H1 (cell line): ENCODE measurements at regions not wholly inside any gene's neighbourhood (a gene's known extent, or its start where the extent isn't known, plus 50 kb on each side); places are given as distances from the start of the nearest gene placed in this dataset.

ENCODE experiments used
- CTCF ChIA-PET: fragments of 300-600 bp; sonication (Branson Sonifier 250); formaldehyde crosslinking; loops from one replicate; lab custom pipeline; 2021; ENCODE audit not compliant: partially characterized antibody; lab: Charles Lee
- POLR2A ChIA-PET: fragments of 300-600 bp; sonication (Branson Sonifier 250); formaldehyde crosslinking; loops from one replicate; lab custom pipeline; 2021; ENCODE audit warnings: inconsistent platforms; ENCODE audit not compliant: partially characterized antibody; lab: Charles Lee
- DNase-seq, 2 experiments: peaks; one replicate each; pipeline versions ENCODE4 v3.0.0 to v3.0.0-alpha.2; 2010 to 2022; ENCODE audit warnings: low spot score in 2 of 2, low read depth in 1 of 2, mixed read lengths in 1 of 2
- FAIRE-seq: peaks from 2 replicates; lab custom pipeline; 2011; peaks lifted over from hg19 to GRCh38; lab: Jason Lieb, UNC
- H2AFZ ChIP-seq: 2 replicates; pipeline ENCODE4 v1.8.1; 2012; ENCODE audit warnings: low read length, inconsistent platforms
- H2AK5ac ChIP-seq: 2 replicates; pipeline ENCODE4 v1.6.1; 2013; ENCODE audit warnings: low read depth, low read length
- H2BK120ac ChIP-seq: replicated peaks from 2 replicates; pipeline ENCODE3; 2013; ENCODE audit warnings: low read depth, low read length, inconsistent platforms
- H2BK12ac ChIP-seq: 2 replicates; pipeline ENCODE4 v1.6.1; 2013; ENCODE audit warnings: low read depth, low read length
- H2BK15ac ChIP-seq: 2 replicates; pipeline ENCODE4 v1.6.1; 2013; ENCODE audit warnings: low read length
- H2BK20ac ChIP-seq: 2 replicates; pipeline ENCODE4 v1.6.1; 2013; ENCODE audit warnings: low read length
- H2BK5ac ChIP-seq: 2 replicates; pipeline ENCODE4 v1.6.1; 2013; ENCODE audit warnings: low read depth, low read length
- H3K14ac ChIP-seq: 2 replicates; pipeline ENCODE4 v1.6.1; 2013; ENCODE audit warnings: inconsistent platforms; ENCODE audit not compliant: insufficient read length
- H3K18ac ChIP-seq: 2 replicates; pipeline ENCODE4 v1.6.1; 2013; ENCODE audit warnings: low read length; ENCODE audit errors: extremely low read depth
- H3K23ac ChIP-seq: 2 replicates; pipeline ENCODE4 v1.6.1; 2013; ENCODE audit warnings: inconsistent platforms; ENCODE audit not compliant: insufficient read length
- H3K23me2 ChIP-seq: 2 replicates; pipeline ENCODE4 v1.6.1; 2013; ENCODE audit warnings: low read depth, low read length
- H3K27ac ChIP-seq: 2 replicates; pipeline ENCODE4 v1.6.1; 2011; ENCODE audit warnings: low read depth, low read length, inconsistent platforms
- H3K27me3 ChIP-seq, 4 experiments: replicated peaks in 1 of 4; 1 replicate in 1 of 4; 2 replicates in 3 of 4; pipeline versions ENCODE4 v1.6.1 to v1.8.1; 2011 to 2013; ENCODE audit warnings: low read length in 3 of 4, mild to moderate bottlenecking in 3 of 4, inconsistent platforms in 2 of 4, mixed read lengths in 2 of 4, moderate library complexity in 1 of 4; ENCODE audit not compliant: control insufficient read depth in 3 of 4, insufficient read depth in 3 of 4; ENCODE audit errors: extremely low read depth in 1 of 4
- H3K36me3 ChIP-seq, 4 experiments: 2 replicates each; pipeline versions ENCODE4 v1.6.1 to v1.8.1; 2011 to 2013; ENCODE audit warnings: mild to moderate bottlenecking in 4 of 4, low read length in 3 of 4, moderate library complexity in 2 of 4, control low read depth in 1 of 4, inconsistent platforms in 1 of 4; ENCODE audit not compliant: insufficient read depth in 4 of 4, control insufficient read depth in 2 of 4
- H3K4ac ChIP-seq: replicated peaks from 2 replicates; pipeline ENCODE3; 2013; ENCODE audit warnings: low read length, low read depth, mixed read lengths, inconsistent platforms; ENCODE audit not compliant: insufficient read length
- H3K4me1 ChIP-seq, 4 experiments: replicated peaks in 1 of 4; 1 replicate in 1 of 4; 2 replicates in 3 of 4; pipeline versions ENCODE4 v1.6.1 to v1.8.1; 2011 to 2013; ENCODE audit warnings: low read length in 3 of 4, inconsistent platforms in 2 of 4, mixed read lengths in 1 of 4; ENCODE audit not compliant: insufficient read depth in 4 of 4, control insufficient read depth in 3 of 4
- H3K4me2 ChIP-seq, 2 experiments: 2 replicates each; pipeline versions ENCODE4 v1.6.1 to v1.8.1; 2011 to 2013; ENCODE audit warnings: low read depth in 2 of 2, low read length in 2 of 2, control low read depth in 1 of 2, inconsistent platforms in 1 of 2, mild to moderate bottlenecking in 1 of 2; ENCODE audit not compliant: insufficient read depth in 1 of 2
- H3K4me3 ChIP-seq, 4 experiments: fragments of 200-600, 300-600 bp in 1 of 4; sonication (generic), shearing (Covaris generic), sonication (Bioruptor Twin) in 1 of 4; 2 replicates each; pipeline versions ENCODE4 v1.5.1 to v1.8.1; 2011 to 2016; ENCODE audit warnings: low read length in 4 of 4, low read depth in 3 of 4, control low read depth in 2 of 4, inconsistent platforms in 2 of 4, mild to moderate bottlenecking in 2 of 4, mixed read lengths in 1 of 4, moderate library complexity in 1 of 4; ENCODE audit not compliant: insufficient read depth in 2 of 4; ENCODE audit errors: extremely low read depth in 1 of 4
- H3K56ac ChIP-seq: replicated peaks from 2 replicates; pipeline ENCODE3; 2013; ENCODE audit warnings: low read depth, mild to moderate bottlenecking, mixed read lengths, low read length, inconsistent platforms; ENCODE audit not compliant: insufficient read length
- H3K79me1 ChIP-seq: 2 replicates; pipeline ENCODE4 v1.6.1; 2013; ENCODE audit warnings: low read depth, low read length, control low read depth
- H3K79me2 ChIP-seq, 2 experiments: 2 replicates each; pipeline versions ENCODE4 v1.6.1 to v1.8.1; 2012 to 2013; ENCODE audit warnings: low read length in 2 of 2, mild to moderate bottlenecking in 2 of 2, inconsistent platforms in 1 of 2; ENCODE audit not compliant: insufficient read depth in 2 of 2, control insufficient read depth in 1 of 2
- H3K9ac ChIP-seq, 4 experiments: replicated peaks in 1 of 4; 1 replicate in 1 of 4; 2 replicates in 3 of 4; pipeline versions ENCODE4 v1.6.1 to v1.8.1; 2011 to 2013; ENCODE audit warnings: low read depth in 3 of 4, low read length in 3 of 4, control low read depth in 2 of 4, mild to moderate bottlenecking in 2 of 4, moderate library complexity in 2 of 4, inconsistent platforms in 1 of 4; ENCODE audit errors: extremely low read depth in 1 of 4
- H3K9me3 ChIP-seq, 2 experiments: 2 replicates each; pipeline versions ENCODE4 v1.6.1 to v1.8.1; 2012 to 2013; ENCODE audit warnings: mild to moderate bottlenecking in 2 of 2, moderate library complexity in 2 of 2, control low read depth in 1 of 2, inconsistent platforms in 1 of 2, low read depth in 1 of 2, low read length in 1 of 2, mixed read lengths in 1 of 2; ENCODE audit not compliant: insufficient read depth in 2 of 2
- H4K20me1 ChIP-seq, 2 experiments: replicated peaks in 1 of 2; 2 replicates each; pipeline versions ENCODE3 to v1.8.1; 2011 to 2013; ENCODE audit warnings: inconsistent platforms in 2 of 2, low read length in 2 of 2, mild to moderate bottlenecking in 1 of 2; ENCODE audit not compliant: insufficient read depth in 2 of 2, control insufficient read depth in 1 of 2
- H4K5ac ChIP-seq: 2 replicates; pipeline ENCODE4 v1.6.1; 2013; ENCODE audit warnings: low read length, low read depth, mixed read lengths, inconsistent platforms; ENCODE audit not compliant: insufficient read length
- H4K8ac ChIP-seq: 2 replicates; pipeline ENCODE4 v1.8.0; 2013; ENCODE audit warnings: mild to moderate bottlenecking, moderate library complexity, low read length, inconsistent platforms; ENCODE audit not compliant: insufficient read depth; ENCODE audit errors: extremely low read depth
- H4K91ac ChIP-seq: replicated peaks from 2 replicates; pipeline ENCODE3; 2013; ENCODE audit warnings: low read length, mixed read lengths, inconsistent platforms; ENCODE audit not compliant: insufficient read length
- KDM1A ChIP-seq: fragments of 200-600, 300-600 bp; sonication (generic); IDR thresholded peaks from 2 replicates; pipeline ENCODE4 v1.7.1; 2016; ENCODE audit warnings: mild to moderate bottlenecking, low read length, borderline replicate concordance
- RBBP5 ChIP-seq: IDR thresholded peaks from 2 replicates; pipeline ENCODE4 v1.7.1; 2012; ENCODE audit warnings: low read depth, mild to moderate bottlenecking, inconsistent platforms, low read length, moderate library complexity, borderline replicate concordance
- RFX5 ChIP-seq: IDR thresholded peaks from 2 replicates; pipeline ENCODE4 v1.6.1; 2011; ENCODE audit warnings: low read depth, low read length, improper control_type of control experiment, borderline replicate concordance
- SP1 ChIP-seq: IDR thresholded peaks from 2 replicates; pipeline ENCODE4 v1.6.1; 2011; ENCODE audit warnings: low read depth, low read length
- SRF ChIP-seq: IDR thresholded peaks from 2 replicates; pipeline ENCODE4 v1.6.1; 2011; ENCODE audit warnings: mild to moderate bottlenecking, low read depth, low read length, moderate library complexity
- WGBS, 2 experiments: shearing (Covaris generic) in 1 of 2; methylation state at CpG; one replicate each; pipeline versions ENCODE4 v1.1.6 to v1.1.7; 2013 to 2015; ENCODE audit warnings: low lambda C conversion rate in 2 of 2, mixed read lengths in 2 of 2, inconsistent platforms in 1 of 2, low coverage in 1 of 2, missing lambda C conversion rate in 1 of 2; ENCODE audit not compliant: insufficient replicate concordance in 2 of 2, insufficient coverage in 1 of 2, insufficient read length in 1 of 2; ENCODE audit errors: extremely low coverage in 1 of 2, missing lambda C conversion rate in 1 of 2; 5-methylcytosine and 5-hydroxymethylcytosine counted together

DNA sequence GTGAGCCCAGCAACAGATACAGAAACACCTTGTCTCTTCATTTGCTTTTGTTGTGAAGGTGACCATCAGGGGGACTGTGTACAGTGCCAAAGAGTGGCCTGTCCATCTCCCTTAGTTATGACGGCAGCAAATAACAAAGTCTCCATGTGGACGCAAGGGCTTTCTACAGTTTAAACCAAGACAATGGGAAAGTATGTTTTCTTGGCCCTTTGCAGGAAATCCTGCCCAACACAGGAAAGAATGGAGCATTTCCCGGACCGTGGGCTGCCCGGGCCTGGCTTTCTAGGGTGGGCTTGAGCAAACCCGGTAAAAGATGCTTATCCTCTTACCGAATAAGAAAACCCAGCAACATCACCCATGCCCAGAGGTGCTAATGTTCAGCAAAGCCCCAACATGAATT, 87.3 kb downstream of the ZBTB18 start:
- Histone ChIP-seq H3K4me3 (no peak overlapping the region), H3K9ac (no peak overlapping the region), H2BK20ac (no peak overlapping the region), H2AK5ac (no peak overlapping the region), H2BK5ac (no peak overlapping the region), H3K4me1 (no peaks in the 10 kb centered on the region), H3K79me2 (no peaks in the 10 kb centered on the region), H3K27ac (no peak overlapping the region), H4K8ac (no peak overlapping the region), H2BK15ac (no peak overlapping the region), H2BK12ac (no peak overlapping the region), H3K36me3 (no peaks in the 10 kb centered on the region), H4K5ac (no peak overlapping the region), H2BK120ac (no peak overlapping the region), H3K23me2 (peaks cover 4% of the 10 kb centered on the region; the same call in 1 of the 2 replicates), H3K14ac (no peak overlapping the region), H3K4ac (no peak overlapping the region), H3K18ac (no peak overlapping the region), H3K23ac (no peak overlapping the region), H3K9me3 (no peaks in the 10 kb centered on the region), H3K4me2 (no peak overlapping the region), H4K91ac (no peak overlapping the region), H3K27me3 (no peaks in the 10 kb centered on the region), H4K20me1 (no peaks in the 10 kb centered on the region), H3K79me1 (no peaks in the 10 kb centered on the region), H2AFZ (no peak overlapping the region), H3K56ac (no peak overlapping the region)
- ChIA-PET POLR2A (no interaction called here), CTCF (interaction anchor here (1.5 kb wide), 1 partner anchor 14 kb away, joined by 3 read pairs; no protein-coding TSS in a partner anchor)
- 87% methylated on average over 7 of the region's 7 CpGs; no CpG with 5 or more reads in 1 of the 2 experiments for WGBS, 2 experiments
- FAIRE-seq (no peak), DNase-seq (no peak)
- TF ChIP-seq SRF (no peak), SP1 (no peak), RFX5 (no peak), RBBP5 (no peak), KDM1A (no peak)
